Lung (tissue), 11 donors: ENCODE measurements at regions not wholly inside any gene's neighbourhood (a gene's known extent, or its start where the extent isn't known, plus 50 kb on each side); places are given as distances from the start of the nearest gene placed in this dataset.
A peak's percentile ranks its signal among the peaks of the same experiment; 100 is the strongest.

Experiments
- ATAC-seq: fragments of 200-7000 bp; cut with Tn5 transposase; one replicate; pipeline ENCODE4 v1.9.1; 2020; ENCODE audit warnings: moderate number of reproducible peaks; ENCODE audit not compliant: insufficient read depth, low FRiP score
- DNase-seq, 3 donors: peaks; one replicate each; pipeline ENCODE4 v3.0.0-alpha.2; 2013 to 2017
- H3K27ac ChIP-seq, 2 donors: one replicate each; pipeline ENCODE4 v1.5.1; 2013; ENCODE audit warnings: mild to moderate bottlenecking in 2 of 2, moderate library complexity in 2 of 2, control low read depth in 1 of 2, inconsistent platforms in 1 of 2, low read depth in 1 of 2, low read length in 1 of 2
- H3K27me3 ChIP-seq, 3 donors: one replicate each; pipeline ENCODE4 v1.5.1; 2013; ENCODE audit warnings: low read length in 2 of 3; ENCODE audit not compliant: control insufficient read depth in 3 of 3, insufficient read depth in 3 of 3
- H3K36me3 ChIP-seq, 4 donors: one replicate each; pipeline ENCODE4 v1.5.1; 2013; ENCODE audit warnings: low read length in 4 of 4, mild to moderate bottlenecking in 1 of 4, moderate library complexity in 1 of 4; ENCODE audit not compliant: control insufficient read depth in 4 of 4, insufficient read depth in 4 of 4
- H3K4me1 ChIP-seq, 5 donors: one replicate each; pipeline ENCODE4 v1.5.1; 2013; ENCODE audit warnings: low read length in 5 of 5, mild to moderate bottlenecking in 2 of 5, moderate library complexity in 1 of 5; ENCODE audit not compliant: control insufficient read depth in 5 of 5, insufficient read depth in 5 of 5
- H3K4me3 ChIP-seq: one replicate; pipeline ENCODE4 v1.5.1; 2013; ENCODE audit warnings: mild to moderate bottlenecking, control low read depth, moderate library complexity
- H3K9ac ChIP-seq, 2 donors: one replicate each; pipeline ENCODE4 v1.5.1; 2013; ENCODE audit warnings: low read length in 2 of 2, control low read depth in 1 of 2; ENCODE audit not compliant: insufficient read depth in 1 of 2
- H3K9me3 ChIP-seq, 4 donors: one replicate each; pipeline ENCODE4 v1.5.1; 2013; ENCODE audit warnings: low read length in 3 of 4, mild to moderate bottlenecking in 1 of 4, moderate library complexity in 1 of 4; ENCODE audit not compliant: control insufficient read depth in 4 of 4, insufficient read depth in 3 of 4
- CTCF ChIP-seq: IDR thresholded peaks from 2 replicates; pipeline ENCODE4 v1.5.1; 2012; ENCODE audit warnings: mild to moderate bottlenecking; ENCODE audit errors: control extremely low read depth, extremely low read depth
- WGBS, 2 donors: extraction: QIAGEN DNeasy Blood & Tissue Kit; methylation state at CpG; one replicate each; pipeline ENCODE4 v1.1.7; 2013; 5-methylcytosine and 5-hydroxymethylcytosine counted together
- donor health status: control.
- donor health status: control.
- donor health status: Bipolar disorder and iron deficiency.
- donor health status: healthy.
- donor health status: DM: yes; HTN: yes; CAD: no.

GRCh38 chr12:4039931-4040330 is 166.7 kb upstream of the PARP11 start:
- no peak for DNase-seq
- no peak overlapping the region for H3K9ac ChIP-seq
- H3K27me3 ChIP-seq = no peaks in the 10 kb centered on the region
- no peaks in the 10 kb centered on the region for H3K9me3 ChIP-seq
- ATAC-seq = no peak
- H3K27ac ChIP-seq = no peak overlapping the region
- no peak for TF ChIP-seq CTCF
- no peaks in the 10 kb centered on the region for H3K36me3 ChIP-seq
- H3K4me3 ChIP-seq = no peak overlapping the region
- WGBS, 2 donors = 86 to 97% methylated on average over 2 of the region's 2 CpGs
- H3K4me1 ChIP-seq = peaks cover 0 to 8% (median 1%) of the 10 kb centered on the region in 5 donors

GRCh38 chr12:4037747-4038312 is 164.6 kb upstream of the PARP11 start:
- peaks cover 0 to 13% (median 3%) of the 10 kb centered on the region in 5 donors for H3K4me1 ChIP-seq
- H3K27me3 ChIP-seq = no peaks in the 10 kb centered on the region
- 29 to 31% methylated on average over 4 of the region's 4 CpGs for WGBS, 2 donors
- ATAC-seq = peak; percentile 35
- H3K4me3 ChIP-seq = no peak overlapping the region
- H3K36me3 ChIP-seq = no peaks in the 10 kb centered on the region
- H3K27ac ChIP-seq = no peak overlapping the region
- no peak overlapping the region for H3K9ac ChIP-seq
- peak; percentile 65 to 83 (median 80) for DNase-seq
- H3K9me3 ChIP-seq = no peaks in the 10 kb centered on the region
- peak; percentile 50 for TF ChIP-seq CTCF

GRCh38 chr12:4036671-4037271 is 163.6 kb upstream of the PARP11 start:
- Histone ChIP-seq H3K27me3 (no peaks in the 10 kb centered on the region), H3K9ac (no peak overlapping the region), H3K36me3 (no peaks in the 10 kb centered on the region), H3K27ac (no peak overlapping the region), H3K4me3 (no peak overlapping the region), H3K9me3 (no peaks in the 10 kb centered on the region), H3K4me1 (peaks cover 0 to 17% (median 7%) of the 10 kb centered on the region in 5 donors)
- DNase-seq (no peak), ATAC-seq (no peak)
- TF ChIP-seq CTCF = no peak
- 63 to 71% methylated on average over 9 of the region's 9 CpGs for WGBS, 2 donors
